GM12878 (cell line): ENCODE measurements at regions not wholly inside any gene's neighbourhood (a gene's known extent, or its start where the extent isn't known, plus 50 kb on each side); places are given as distances from the start of the nearest gene placed in this dataset.

Experiments
- CBFB ChIP-seq: IDR thresholded peaks from 2 replicates; pipeline ENCODE4 v1.6.1; 2016; ENCODE audit warnings: antibody characterized with exemption, low read depth
- EED ChIP-seq: sonication (generic); IDR thresholded peaks from 2 replicates; pipeline ENCODE4 v1.6.1; 2016; ENCODE audit warnings: antibody characterized with exemption, low read depth
- KDM1A ChIP-seq: fragments of 200-600 bp; sonication (generic); IDR thresholded peaks from 2 replicates; pipeline ENCODE4 v1.6.1; 2016; ENCODE audit warnings: borderline replicate concordance
- MXI1 ChIP-seq: fragments of 150-350 bp; IDR thresholded peaks from 2 replicates; pipeline ENCODE4 v1.6.1; 2011; ENCODE audit warnings: low read depth, mild to moderate bottlenecking, inconsistent platforms, low read length, improper control_type of control experiment
- NRF1 ChIP-seq: conservative IDR thresholded peaks from 2 replicates; pipeline ENCODE4 v1.6.1; 2011; ENCODE audit warnings: mild to moderate bottlenecking, low read depth, low read length, improper control_type of control experiment
- ZNF274 ChIP-seq: IDR thresholded peaks from one replicate; pipeline ENCODE4 v1.8.0; 2011; ENCODE audit not compliant: insufficient read length, insufficient read depth
- TF ChIP-seq, protein P1 (sequence below), 3 experiments: IDR thresholded peaks in 2 of 3; conservative IDR thresholded peaks in 1 of 3; 2 replicates each; pipeline ENCODE4 v1.5.1; 2011; ENCODE audit warnings: low read depth in 3 of 3, low read length in 3 of 3, mild to moderate bottlenecking in 3 of 3, control low read depth in 2 of 3, moderate library complexity in 2 of 3, inconsistent platforms in 1 of 3, mixed read lengths in 1 of 3; ENCODE audit not compliant: control insufficient read depth in 2 of 3, insufficient read depth in 1 of 3; ENCODE audit errors: extremely low read depth in 1 of 3
- TF ChIP-seq, protein P2 (sequence below): IDR thresholded peaks from 2 replicates; pipeline ENCODE4 v1.6.1; 2012; ENCODE audit warnings: mild to moderate bottlenecking, low read depth, low read length

DNA sequence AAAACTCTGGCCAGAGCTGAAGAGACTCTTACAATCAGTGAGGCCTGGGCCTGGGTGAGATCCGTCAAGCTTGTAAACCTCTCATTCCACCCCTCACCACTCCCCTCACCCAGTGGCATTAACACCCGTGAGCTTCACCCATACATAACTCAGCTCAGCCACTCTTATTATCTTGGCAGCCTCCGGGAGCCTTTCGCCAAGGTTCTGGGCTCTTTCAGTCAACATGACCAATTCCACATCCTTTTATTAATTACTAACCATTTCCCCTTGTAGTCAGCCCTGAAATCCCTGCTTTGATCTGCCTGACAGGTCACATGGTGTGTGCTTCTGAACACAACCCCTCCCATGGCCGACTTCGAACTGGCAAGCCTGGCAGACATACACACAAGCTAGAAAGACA lies 134.8 kb downstream of the SETD4 start:
- no peak for TF ChIP-seq CBFB
- TF ChIP-seq KDM1A, result no peak
- no peak for TF ChIP-seq NRF1
- TF ChIP-seq, protein P1, sequence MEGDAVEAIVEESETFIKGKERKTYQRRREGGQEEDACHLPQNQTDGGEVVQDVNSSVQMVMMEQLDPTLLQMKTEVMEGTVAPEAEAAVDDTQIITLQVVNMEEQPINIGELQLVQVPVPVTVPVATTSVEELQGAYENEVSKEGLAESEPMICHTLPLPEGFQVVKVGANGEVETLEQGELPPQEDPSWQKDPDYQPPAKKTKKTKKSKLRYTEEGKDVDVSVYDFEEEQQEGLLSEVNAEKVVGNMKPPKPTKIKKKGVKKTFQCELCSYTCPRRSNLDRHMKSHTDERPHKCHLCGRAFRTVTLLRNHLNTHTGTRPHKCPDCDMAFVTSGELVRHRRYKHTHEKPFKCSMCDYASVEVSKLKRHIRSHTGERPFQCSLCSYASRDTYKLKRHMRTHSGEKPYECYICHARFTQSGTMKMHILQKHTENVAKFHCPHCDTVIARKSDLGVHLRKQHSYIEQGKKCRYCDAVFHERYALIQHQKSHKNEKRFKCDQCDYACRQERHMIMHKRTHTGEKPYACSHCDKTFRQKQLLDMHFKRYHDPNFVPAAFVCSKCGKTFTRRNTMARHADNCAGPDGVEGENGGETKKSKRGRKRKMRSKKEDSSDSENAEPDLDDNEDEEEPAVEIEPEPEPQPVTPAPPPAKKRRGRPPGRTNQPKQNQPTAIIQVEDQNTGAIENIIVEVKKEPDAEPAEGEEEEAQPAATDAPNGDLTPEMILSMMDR (IDR thresholded peaks at IDR 0.05 in 2 of 3, conservative IDR thresholded peaks at IDR 0.05 in 1 of 3; ENCODE audit: control insufficient read depth in 2 of 3, extremely low read depth in 1 of 3, insufficient read depth in 1 of 3, low read depth in 3 of 3, low read length in 3 of 3), result no peak
- no peak for TF ChIP-seq MXI1
- TF ChIP-seq ZNF274, result no peak
- TF ChIP-seq, protein P2, sequence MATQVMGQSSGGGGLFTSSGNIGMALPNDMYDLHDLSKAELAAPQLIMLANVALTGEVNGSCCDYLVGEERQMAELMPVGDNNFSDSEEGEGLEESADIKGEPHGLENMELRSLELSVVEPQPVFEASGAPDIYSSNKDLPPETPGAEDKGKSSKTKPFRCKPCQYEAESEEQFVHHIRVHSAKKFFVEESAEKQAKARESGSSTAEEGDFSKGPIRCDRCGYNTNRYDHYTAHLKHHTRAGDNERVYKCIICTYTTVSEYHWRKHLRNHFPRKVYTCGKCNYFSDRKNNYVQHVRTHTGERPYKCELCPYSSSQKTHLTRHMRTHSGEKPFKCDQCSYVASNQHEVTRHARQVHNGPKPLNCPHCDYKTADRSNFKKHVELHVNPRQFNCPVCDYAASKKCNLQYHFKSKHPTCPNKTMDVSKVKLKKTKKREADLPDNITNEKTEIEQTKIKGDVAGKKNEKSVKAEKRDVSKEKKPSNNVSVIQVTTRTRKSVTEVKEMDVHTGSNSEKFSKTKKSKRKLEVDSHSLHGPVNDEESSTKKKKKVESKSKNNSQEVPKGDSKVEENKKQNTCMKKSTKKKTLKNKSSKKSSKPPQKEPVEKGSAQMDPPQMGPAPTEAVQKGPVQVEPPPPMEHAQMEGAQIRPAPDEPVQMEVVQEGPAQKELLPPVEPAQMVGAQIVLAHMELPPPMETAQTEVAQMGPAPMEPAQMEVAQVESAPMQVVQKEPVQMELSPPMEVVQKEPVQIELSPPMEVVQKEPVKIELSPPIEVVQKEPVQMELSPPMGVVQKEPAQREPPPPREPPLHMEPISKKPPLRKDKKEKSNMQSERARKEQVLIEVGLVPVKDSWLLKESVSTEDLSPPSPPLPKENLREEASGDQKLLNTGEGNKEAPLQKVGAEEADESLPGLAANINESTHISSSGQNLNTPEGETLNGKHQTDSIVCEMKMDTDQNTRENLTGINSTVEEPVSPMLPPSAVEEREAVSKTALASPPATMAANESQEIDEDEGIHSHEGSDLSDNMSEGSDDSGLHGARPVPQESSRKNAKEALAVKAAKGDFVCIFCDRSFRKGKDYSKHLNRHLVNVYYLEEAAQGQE, result no peak
- no peak for TF ChIP-seq EED
